ENCODE measurements at regions not wholly inside any gene's neighbourhood (a gene's known extent, or its start where the extent isn't known, plus 50 kb on each side); places are given as distances from the start of the nearest gene placed in this dataset.

DNA sequence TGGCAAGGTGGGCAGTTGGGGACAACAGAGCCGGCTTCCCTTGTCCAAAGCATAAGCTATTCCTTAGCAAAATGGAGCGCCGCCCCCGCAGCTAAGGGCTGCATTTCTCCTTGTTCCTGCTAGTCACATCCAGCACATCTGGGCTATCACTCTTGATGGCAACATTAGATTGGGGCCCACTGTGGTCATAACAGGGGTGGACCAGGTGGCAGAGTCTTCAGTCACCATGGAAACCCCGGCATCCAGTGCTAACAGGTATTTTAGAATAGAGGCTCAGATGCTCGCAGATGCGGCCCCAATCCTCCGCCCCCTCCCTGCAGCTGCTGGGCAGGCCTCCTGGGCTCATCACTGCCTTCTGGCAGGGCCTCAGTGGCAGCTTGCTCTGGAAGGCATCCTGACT is 125.9 kb downstream of the GPCPD1 start:
- H3K36me3 ChIP-seq: no peaks in the 10 kb centered on the region
- H3K27me3 ChIP-seq (ENCODE audit: low read depth): peaks cover 15% of the 10 kb centered on the region
- no peak overlapping the region for H3K4me3 ChIP-seq
- TF ChIP-seq, protein P1, sequence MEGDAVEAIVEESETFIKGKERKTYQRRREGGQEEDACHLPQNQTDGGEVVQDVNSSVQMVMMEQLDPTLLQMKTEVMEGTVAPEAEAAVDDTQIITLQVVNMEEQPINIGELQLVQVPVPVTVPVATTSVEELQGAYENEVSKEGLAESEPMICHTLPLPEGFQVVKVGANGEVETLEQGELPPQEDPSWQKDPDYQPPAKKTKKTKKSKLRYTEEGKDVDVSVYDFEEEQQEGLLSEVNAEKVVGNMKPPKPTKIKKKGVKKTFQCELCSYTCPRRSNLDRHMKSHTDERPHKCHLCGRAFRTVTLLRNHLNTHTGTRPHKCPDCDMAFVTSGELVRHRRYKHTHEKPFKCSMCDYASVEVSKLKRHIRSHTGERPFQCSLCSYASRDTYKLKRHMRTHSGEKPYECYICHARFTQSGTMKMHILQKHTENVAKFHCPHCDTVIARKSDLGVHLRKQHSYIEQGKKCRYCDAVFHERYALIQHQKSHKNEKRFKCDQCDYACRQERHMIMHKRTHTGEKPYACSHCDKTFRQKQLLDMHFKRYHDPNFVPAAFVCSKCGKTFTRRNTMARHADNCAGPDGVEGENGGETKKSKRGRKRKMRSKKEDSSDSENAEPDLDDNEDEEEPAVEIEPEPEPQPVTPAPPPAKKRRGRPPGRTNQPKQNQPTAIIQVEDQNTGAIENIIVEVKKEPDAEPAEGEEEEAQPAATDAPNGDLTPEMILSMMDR (IDR thresholded peaks at IDR 0.05; ENCODE audit: borderline replicate concordance): no peak
- intact Hi-C loops (cut with micrococcal nuclease): no loop called here
- no peaks in the 10 kb centered on the region for H3K4me1 ChIP-seq
- DNase-seq: no peak
- H3K27ac ChIP-seq (replicated peaks): no peak overlapping the region
- H3K9me3 ChIP-seq (replicated peaks): no peaks in the 10 kb centered on the region

- Histone ChIP-seq H3K27me3 (ENCODE audit: low read depth) (peaks cover 15% of the 10 kb centered on the region), H3K9me3 (replicated peaks) (no peaks in the 10 kb centered on the region), H3K27ac (replicated peaks) (no peak overlapping the region), H3K4me3 (no peak overlapping the region), H3K36me3 (no peaks in the 10 kb centered on the region), H3K4me1 (no peaks in the 10 kb centered on the region)
- DNase-seq: no peak
- TF ChIP-seq, protein P1 (IDR thresholded peaks at IDR 0.05; ENCODE audit: borderline replicate concordance): no peak
- intact Hi-C loops (cut with micrococcal nuclease): no loop called here
Measured at GRCh38 chr20:5484346-5484745, 126.5 kb downstream of the GPCPD1 start.

- H3K36me3 ChIP-seq: no peaks in the 10 kb centered on the region
- intact Hi-C loops (cut with micrococcal nuclease): no loop called here
- no peak for DNase-seq
- peaks cover 15% of the 10 kb centered on the region for H3K27me3 ChIP-seq (ENCODE audit: low read depth)
- no peaks in the 10 kb centered on the region for H3K9me3 ChIP-seq (replicated peaks)
- no peak overlapping the region for H3K4me3 ChIP-seq
- TF ChIP-seq, protein P1 (IDR thresholded peaks at IDR 0.05; ENCODE audit: borderline replicate concordance): no peak
- H3K4me1 ChIP-seq: no peaks in the 10 kb centered on the region
- H3K27ac ChIP-seq (replicated peaks): no peak overlapping the region
Measured at GRCh38 chr20:5482791-5483190, 128.0 kb downstream of the GPCPD1 start.

- no peak overlapping the region for H3K4me3 ChIP-seq
- H3K27ac ChIP-seq (replicated peaks): no peak overlapping the region
- TF ChIP-seq, protein P1 (IDR thresholded peaks at IDR 0.05; ENCODE audit: borderline replicate concordance): no peak
- no peaks in the 10 kb centered on the region for H3K9me3 ChIP-seq (replicated peaks)
- no peaks in the 10 kb centered on the region for H3K36me3 ChIP-seq
- intact Hi-C loops (cut with micrococcal nuclease): no loop called here
- DNase-seq: no peak
- peaks cover 15% of the 10 kb centered on the region for H3K27me3 ChIP-seq (ENCODE audit: low read depth)
- no peaks in the 10 kb centered on the region for H3K4me1 ChIP-seq
Measured at GRCh38 chr20:5481872-5482271, 128.9 kb downstream of the GPCPD1 start.

GRCh38 chr20:5480824-5481600 is 129.8 kb downstream of the GPCPD1 start:
- Histone ChIP-seq H3K9me3 (replicated peaks) (no peaks in the 10 kb centered on the region), H3K27ac (replicated peaks) (no peak overlapping the region), H3K4me3 (no peak overlapping the region), H3K36me3 (no peaks in the 10 kb centered on the region), H3K27me3 (ENCODE audit: low read depth) (peaks cover 15% of the 10 kb centered on the region), H3K4me1 (no peaks in the 10 kb centered on the region)
- TF ChIP-seq, protein P1 (IDR thresholded peaks at IDR 0.05; ENCODE audit: borderline replicate concordance): no peak
- DNase-seq: no peak
- intact Hi-C loops (cut with micrococcal nuclease): no loop called here
